H9 (cell line): ENCODE measurements at regions not wholly inside any gene's neighbourhood (a gene's known extent, or its start where the extent isn't known, plus 50 kb on each side); places are given as distances from the start of the nearest gene placed in this dataset.

Experiments
- DNase-seq: peaks from one replicate; pipeline ENCODE4 v3.0.0-alpha.2; 2017
- H2AFZ ChIP-seq: one replicate; pipeline ENCODE4 v1.6.1; 2013; ENCODE audit warnings: mild to moderate bottlenecking, low read length, control low read depth, moderate library complexity
- H2AK5ac ChIP-seq: 2 replicates; pipeline ENCODE4 v1.6.1; 2013; ENCODE audit warnings: low read length, control low read depth, mixed read lengths; ENCODE audit not compliant: insufficient read length
- H2BK120ac ChIP-seq: one replicate; pipeline ENCODE4 v1.6.1; 2013; ENCODE audit warnings: low read depth, mild to moderate bottlenecking, low read length, control low read depth, inconsistent platforms; ENCODE audit not compliant: poor library complexity, severe bottlenecking
- H2BK12ac ChIP-seq: 2 replicates; pipeline ENCODE4 v1.6.1; 2013; ENCODE audit warnings: low read length, control low read depth, mixed read lengths, low read depth; ENCODE audit not compliant: insufficient read length
- H2BK15ac ChIP-seq: 2 replicates; pipeline ENCODE4 v1.6.1; 2013; ENCODE audit warnings: low read depth, low read length, control low read depth
- H2BK20ac ChIP-seq: one replicate; pipeline ENCODE4 v1.6.1; 2013; ENCODE audit warnings: low read depth, mild to moderate bottlenecking, low read length, control low read depth, inconsistent platforms; ENCODE audit not compliant: poor library complexity, severe bottlenecking
- H2BK5ac ChIP-seq: 2 replicates; pipeline ENCODE4 v1.6.1; 2013; ENCODE audit warnings: low read length, control low read depth, mixed read lengths; ENCODE audit not compliant: insufficient read length
- H3K14ac ChIP-seq: 2 replicates; pipeline ENCODE4 v1.6.1; 2013; ENCODE audit warnings: low read length, control low read depth; ENCODE audit not compliant: insufficient read depth
- H3K18ac ChIP-seq: 2 replicates; pipeline ENCODE4 v1.6.1; 2013; ENCODE audit warnings: low read depth, mild to moderate bottlenecking, mixed read lengths, low read length, control low read depth; ENCODE audit not compliant: insufficient read length
- H3K23ac ChIP-seq: 2 replicates; pipeline ENCODE4 v1.6.1; 2013; ENCODE audit warnings: low read length, control low read depth, mixed read lengths, low read depth; ENCODE audit not compliant: insufficient read length
- H3K23me2 ChIP-seq: 2 replicates; pipeline ENCODE4 v1.6.1; 2013; ENCODE audit warnings: low read depth, mild to moderate bottlenecking, mixed read lengths, low read length, control low read depth; ENCODE audit not compliant: insufficient read length, poor library complexity, severe bottlenecking
- H3K27ac ChIP-seq: 2 replicates; pipeline ENCODE4 v1.5.1; 2013; ENCODE audit warnings: low read length, control low read depth, mixed read lengths, low read depth; ENCODE audit not compliant: insufficient read length
- H3K27me3 ChIP-seq: 2 replicates; pipeline ENCODE4 v1.6.1; 2013; ENCODE audit warnings: low read length, control low read depth, inconsistent platforms; ENCODE audit not compliant: insufficient read depth
- H3K4ac ChIP-seq: 2 replicates; pipeline ENCODE4 v1.6.1; 2013; ENCODE audit warnings: low read depth, mild to moderate bottlenecking, control low read depth, inconsistent platforms, low read length, moderate library complexity
- H3K4me1 ChIP-seq: 2 replicates; pipeline ENCODE4 v1.6.1; 2013; ENCODE audit warnings: low read length, control low read depth, inconsistent platforms; ENCODE audit not compliant: insufficient read depth
- H3K4me2 ChIP-seq: 2 replicates; pipeline ENCODE4 v1.6.1; 2013; ENCODE audit warnings: low read length, control low read depth, mixed read lengths; ENCODE audit not compliant: insufficient read length, insufficient read depth
- H3K56ac ChIP-seq: 2 replicates; pipeline ENCODE4 v1.6.1; 2013; ENCODE audit warnings: low read depth, mild to moderate bottlenecking, mixed read lengths, low read length, control low read depth; ENCODE audit not compliant: insufficient read length
- H3K79me1 ChIP-seq: 2 replicates; pipeline ENCODE4 v1.6.1; 2013; ENCODE audit warnings: low read depth, mild to moderate bottlenecking, moderate library complexity, low read length, control low read depth, inconsistent platforms; ENCODE audit not compliant: insufficient read depth, poor library complexity, severe bottlenecking
- H3K79me2 ChIP-seq: 2 replicates; pipeline ENCODE4 v1.6.1; 2013; ENCODE audit warnings: low read length, control low read depth, inconsistent platforms; ENCODE audit not compliant: insufficient read depth
- H3K9ac ChIP-seq: 2 replicates; pipeline ENCODE4 v1.6.1; 2013; ENCODE audit warnings: low read length, control low read depth, mixed read lengths; ENCODE audit not compliant: insufficient read length; ENCODE audit errors: extremely low read depth
- H3K9me3 ChIP-seq: one replicate; pipeline ENCODE4 v1.6.1; 2013; ENCODE audit warnings: low read depth, low read length, inconsistent platforms; ENCODE audit not compliant: control insufficient read depth
- H3T11ph ChIP-seq: one replicate; pipeline ENCODE4 v1.6.1; 2013; ENCODE audit warnings: mild to moderate bottlenecking, low read length, control low read depth, inconsistent platforms
- H4K20me1 ChIP-seq: one replicate; pipeline ENCODE4 v1.6.1; 2013; ENCODE audit not compliant: control insufficient read depth, insufficient read length, insufficient read depth
- H4K5ac ChIP-seq: 2 replicates; pipeline ENCODE4 v1.6.1; 2013; ENCODE audit warnings: low read depth, mild to moderate bottlenecking, mixed read lengths, low read length, control low read depth; ENCODE audit not compliant: insufficient read length
- H4K8ac ChIP-seq: replicated peaks from 2 replicates; pipeline ENCODE4 v1.6.1; 2013; ENCODE audit warnings: low read length, control low read depth, mixed read lengths, low read depth; ENCODE audit not compliant: insufficient read length
- H4K91ac ChIP-seq: 2 replicates; pipeline ENCODE4 v1.6.1; 2013; ENCODE audit warnings: low read depth, mild to moderate bottlenecking, moderate library complexity, mixed read lengths, low read length, control low read depth; ENCODE audit not compliant: insufficient read length
- H3K27ac Mint-ChIP-seq, 3 experiments: 2 replicates in 2 of 3; 3 replicates in 1 of 3; pipeline ENCODE4 v1.8.0; 2020 to 2021; ENCODE audit warnings: mixed read lengths in 3 of 3, mild to moderate bottlenecking in 1 of 3, moderate library complexity in 1 of 3
- H3K27me3 Mint-ChIP-seq: 2 replicates; pipeline ENCODE4 v1.8.0; 2021; ENCODE audit warnings: low read depth, mild to moderate bottlenecking, moderate library complexity, mixed read lengths
- H3K36me3 Mint-ChIP-seq, 3 experiments: 2 replicates in 2 of 3; 3 replicates in 1 of 3; pipeline ENCODE4 v1.8.0; 2020 to 2021; ENCODE audit warnings: low read depth in 3 of 3, mixed read lengths in 3 of 3; ENCODE audit not compliant: insufficient read depth in 1 of 3
- H3K4me1 Mint-ChIP-seq, 2 experiments: 2 replicates each; pipeline ENCODE4 v1.8.0; 2020; ENCODE audit warnings: mixed read lengths in 2 of 2
- H3K4me3 Mint-ChIP-seq, 2 experiments: 2 replicates in 1 of 2; 3 replicates in 1 of 2; pipeline ENCODE4 v1.8.0; 2020 to 2021; ENCODE audit warnings: mild to moderate bottlenecking in 2 of 2, mixed read lengths in 2 of 2, moderate library complexity in 1 of 2
- H3K9me3 Mint-ChIP-seq, 2 experiments: 2 replicates in 1 of 2; 3 replicates in 1 of 2; pipeline ENCODE4 v1.8.0; 2020; ENCODE audit warnings: mild to moderate bottlenecking in 2 of 2, mixed read lengths in 2 of 2, moderate library complexity in 1 of 2
- WGBS: extraction: QIAGEN DNeasy Blood & Tissue Kit; methylation state at CpG from one replicate; pipeline ENCODE4 v1.1.7; 2013; ENCODE audit warnings: missing lambda C conversion rate, low lambda C conversion rate, mixed read lengths; ENCODE audit not compliant: insufficient read length; ENCODE audit errors: extremely low coverage; 5-methylcytosine and 5-hydroxymethylcytosine counted together
- TF ChIP-seq, protein P1 (sequence below): fragments of 200-600 bp; sonication (generic); conservative IDR thresholded peaks from 3 replicates; pipeline ENCODE4 v1.8.0; 2021; ENCODE audit warnings: antibody characterized with exemption, mild to moderate bottlenecking

- Histone ChIP-seq H3K23me2 (peaks cover 6% of the 10 kb centered on the region), H3K27me3 (no peaks in the 10 kb centered on the region; the same call in 1 of the 2 replicates), H4K8ac (no peak overlapping the region), H3K4ac (no peak overlapping the region), H3K27ac (no peak overlapping the region), H3K56ac (no peak overlapping the region), H4K20me1 (no peaks in the 10 kb centered on the region), H3K9me3 (no peaks in the 10 kb centered on the region), H3K9ac (no peak overlapping the region), H2AFZ (no peak overlapping the region), H3K4me2 (no peak overlapping the region), H3T11ph (no peak overlapping the region), H4K91ac (no peak overlapping the region), H2BK5ac (no peak overlapping the region), H3K23ac (no peak overlapping the region), H2BK120ac (no peak overlapping the region), H4K5ac (no peak overlapping the region), H3K79me1 (no peaks in the 10 kb centered on the region), H2AK5ac (no peak overlapping the region), H3K14ac (no peak overlapping the region), H3K18ac (no peak overlapping the region), H2BK15ac (no peak overlapping the region), H2BK20ac (no peak overlapping the region), H3K79me2 (no peaks in the 10 kb centered on the region), H2BK12ac (no peak overlapping the region), H3K4me1 (peaks cover 3% of the 10 kb centered on the region; the same call in 1 of the 2 replicates)
- no peak overlapping the region; a peak in 2 of 7 replicates for H3K27ac Mint-ChIP-seq
- no CpG with 5 or more reads among the region's 12 CpGs for WGBS
- peaks cover 3 to 6% of the 10 kb centered on the region in 2 experiments; a peak in 3 of 5 replicates for H3K9me3 Mint-ChIP-seq
- DNase-seq = no peak
- peaks cover 2 to 8% (median 4%) of the 10 kb centered on the region in 3 experiments; a peak in 5 of 7 replicates for H3K36me3 Mint-ChIP-seq
- H3K27me3 Mint-ChIP-seq = peaks cover 18% of the 10 kb centered on the region
- H3K4me3 Mint-ChIP-seq = no peak overlapping the region
- peaks cover 40 to 46% of the 10 kb centered on the region in 2 experiments for H3K4me1 Mint-ChIP-seq
- TF ChIP-seq, protein P1, sequence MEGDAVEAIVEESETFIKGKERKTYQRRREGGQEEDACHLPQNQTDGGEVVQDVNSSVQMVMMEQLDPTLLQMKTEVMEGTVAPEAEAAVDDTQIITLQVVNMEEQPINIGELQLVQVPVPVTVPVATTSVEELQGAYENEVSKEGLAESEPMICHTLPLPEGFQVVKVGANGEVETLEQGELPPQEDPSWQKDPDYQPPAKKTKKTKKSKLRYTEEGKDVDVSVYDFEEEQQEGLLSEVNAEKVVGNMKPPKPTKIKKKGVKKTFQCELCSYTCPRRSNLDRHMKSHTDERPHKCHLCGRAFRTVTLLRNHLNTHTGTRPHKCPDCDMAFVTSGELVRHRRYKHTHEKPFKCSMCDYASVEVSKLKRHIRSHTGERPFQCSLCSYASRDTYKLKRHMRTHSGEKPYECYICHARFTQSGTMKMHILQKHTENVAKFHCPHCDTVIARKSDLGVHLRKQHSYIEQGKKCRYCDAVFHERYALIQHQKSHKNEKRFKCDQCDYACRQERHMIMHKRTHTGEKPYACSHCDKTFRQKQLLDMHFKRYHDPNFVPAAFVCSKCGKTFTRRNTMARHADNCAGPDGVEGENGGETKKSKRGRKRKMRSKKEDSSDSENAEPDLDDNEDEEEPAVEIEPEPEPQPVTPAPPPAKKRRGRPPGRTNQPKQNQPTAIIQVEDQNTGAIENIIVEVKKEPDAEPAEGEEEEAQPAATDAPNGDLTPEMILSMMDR = peak; percentile 19; the same call in 1 of the 3 replicates
Observed at GRCh38 chr3:126264952-126265351, 84.6 kb upstream of the ALDH1L1 start.
